NOMO-1 (cell line): ENCODE measurements at regions not wholly inside any gene's neighbourhood (a gene's known extent, or its start where the extent isn't known, plus 50 kb on each side); places are given as distances from the start of the nearest gene placed in this dataset.

ENCODE experiments used
- DNase-seq, 2 experiments: peaks; one replicate each; lab custom pipeline; 2025; ENCODE audit not compliant: unreplicated experiment in 2 of 2; lab: John Stamatoyannopoulos, UW

GRCh38 chrX:13906093-13906492 lies 89.2 kb upstream of the GPM6B start:
- DNase-seq = no peak

DNA sequence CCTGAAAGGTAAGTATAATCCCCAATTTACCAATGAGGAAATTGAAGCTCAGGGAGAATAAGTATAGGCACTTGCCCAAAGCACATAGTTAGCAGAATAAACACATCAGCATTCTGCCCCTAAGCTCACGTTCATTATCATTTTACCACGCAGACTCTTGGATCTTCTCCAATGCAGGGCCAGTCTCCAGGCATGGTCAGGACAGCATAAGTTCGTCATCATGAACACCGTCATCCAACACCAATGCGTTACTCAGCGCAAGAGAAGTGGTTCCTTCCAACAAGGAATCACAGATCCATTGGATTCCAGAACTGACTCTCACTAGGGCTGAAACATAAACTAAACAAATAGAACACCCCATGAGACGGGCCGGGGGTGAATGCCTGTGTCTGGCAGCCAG lies 86.5 kb upstream of the GPM6B start:
- DNase-seq = no peak

DNA sequence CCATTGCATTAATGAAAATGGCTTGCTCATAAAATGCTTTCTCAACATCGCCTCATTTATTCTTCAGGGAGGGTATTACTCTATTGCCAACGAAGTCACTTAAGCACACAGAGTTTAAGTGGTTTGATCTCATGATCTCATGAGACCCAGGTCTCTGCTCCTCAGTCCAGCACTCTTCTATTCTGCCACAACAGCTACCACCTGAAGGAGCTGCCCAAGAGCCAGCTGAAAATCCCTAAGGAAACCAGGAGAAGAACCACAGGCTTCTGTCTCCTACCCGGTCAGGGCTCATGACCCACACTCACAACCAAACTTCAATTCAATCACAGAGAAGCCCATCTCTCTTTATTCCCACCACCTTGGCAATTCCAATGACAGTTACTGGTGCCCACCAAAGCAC lies 85.5 kb upstream of the GPM6B start:
- DNase-seq = no peak

DNA sequence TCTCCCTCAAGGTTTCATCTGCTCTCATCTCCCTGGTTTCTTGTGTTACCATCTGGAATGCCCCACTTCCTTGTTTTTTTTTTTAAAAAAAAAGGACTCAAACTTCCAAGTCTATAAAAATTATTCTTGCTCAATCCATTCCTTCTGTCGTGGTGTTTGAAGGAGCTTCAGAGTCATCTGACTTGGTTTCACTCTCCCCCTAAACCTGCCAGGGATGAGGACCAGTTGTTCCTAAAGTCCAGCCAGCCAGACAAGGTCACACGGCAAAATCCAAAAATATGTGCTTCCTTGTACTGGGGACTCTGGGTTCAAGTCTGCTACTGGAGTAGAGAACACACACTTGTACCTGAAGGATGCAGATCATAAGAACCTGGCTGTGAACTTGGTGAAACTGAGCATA lies 84.5 kb upstream of the GPM6B start:
- DNase-seq = no peak

GRCh38 chrX:13900351-13900750 lies 83.5 kb upstream of the GPM6B start:
- DNase-seq = no peak

DNA sequence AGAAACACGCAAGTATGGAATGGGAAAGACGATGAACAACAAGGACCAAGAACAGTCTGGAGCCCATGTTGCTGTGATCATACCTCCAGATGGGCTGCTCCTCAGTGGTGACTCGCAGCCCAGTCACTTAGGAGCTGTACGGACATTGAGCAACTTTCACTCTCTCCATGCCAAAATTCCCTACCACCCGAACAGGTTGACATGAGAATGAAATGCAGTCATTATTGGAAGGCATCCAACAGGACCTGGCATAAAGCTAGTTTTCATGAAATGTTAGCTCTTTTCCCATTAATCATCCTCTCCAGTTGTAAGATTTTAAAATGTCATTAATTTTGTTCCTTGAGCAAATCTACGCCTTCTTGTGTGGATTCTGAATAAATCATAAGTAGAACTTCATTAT lies 82.7 kb upstream of the GPM6B start:
- no peak for DNase-seq

DNA sequence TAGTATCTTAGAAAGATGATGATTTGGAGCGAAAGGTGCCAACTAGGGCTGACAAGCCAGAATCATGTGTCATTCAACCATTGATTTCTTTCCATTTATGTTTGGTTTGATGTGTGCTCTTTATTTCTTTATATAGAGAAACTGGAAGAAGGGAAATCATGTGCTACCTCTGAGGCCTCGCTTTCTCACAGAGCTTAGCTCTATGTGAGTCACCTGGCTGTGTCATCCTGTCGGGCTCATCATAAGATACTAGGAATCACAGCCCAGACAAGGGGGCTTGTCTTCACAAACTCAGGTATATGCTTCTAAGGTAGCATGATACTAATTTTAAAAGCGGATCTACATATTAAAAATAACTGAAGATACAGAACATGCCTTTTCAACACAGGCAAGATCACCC lies 81.7 kb upstream of the GPM6B start:
- DNase-seq = no peak

GRCh38 chrX:13898083-13898482 lies 81.2 kb upstream of the GPM6B start:
- peak in 1 of 2 experiments; percentile 11 for DNase-seq

DNA sequence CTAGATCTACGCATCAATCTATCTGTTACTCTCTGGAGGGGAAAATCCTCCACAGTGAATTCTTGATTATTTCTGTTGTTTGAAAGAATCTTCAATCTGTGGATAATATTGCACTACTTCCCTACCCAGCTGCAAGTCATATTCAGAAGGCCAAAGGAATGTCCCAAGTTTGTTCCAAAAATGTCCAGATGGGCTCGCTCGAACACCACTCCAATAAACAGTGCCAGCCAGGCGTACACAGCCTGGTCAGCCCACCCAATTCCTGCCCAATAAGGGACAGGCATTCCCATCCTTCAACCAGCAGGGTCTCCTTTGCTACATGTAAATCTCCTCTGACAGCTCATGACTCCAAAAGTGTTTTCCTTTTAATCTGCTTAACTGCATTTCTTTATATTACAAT lies 80.7 kb upstream of the GPM6B start:
- DNase-seq = no peak

DNA sequence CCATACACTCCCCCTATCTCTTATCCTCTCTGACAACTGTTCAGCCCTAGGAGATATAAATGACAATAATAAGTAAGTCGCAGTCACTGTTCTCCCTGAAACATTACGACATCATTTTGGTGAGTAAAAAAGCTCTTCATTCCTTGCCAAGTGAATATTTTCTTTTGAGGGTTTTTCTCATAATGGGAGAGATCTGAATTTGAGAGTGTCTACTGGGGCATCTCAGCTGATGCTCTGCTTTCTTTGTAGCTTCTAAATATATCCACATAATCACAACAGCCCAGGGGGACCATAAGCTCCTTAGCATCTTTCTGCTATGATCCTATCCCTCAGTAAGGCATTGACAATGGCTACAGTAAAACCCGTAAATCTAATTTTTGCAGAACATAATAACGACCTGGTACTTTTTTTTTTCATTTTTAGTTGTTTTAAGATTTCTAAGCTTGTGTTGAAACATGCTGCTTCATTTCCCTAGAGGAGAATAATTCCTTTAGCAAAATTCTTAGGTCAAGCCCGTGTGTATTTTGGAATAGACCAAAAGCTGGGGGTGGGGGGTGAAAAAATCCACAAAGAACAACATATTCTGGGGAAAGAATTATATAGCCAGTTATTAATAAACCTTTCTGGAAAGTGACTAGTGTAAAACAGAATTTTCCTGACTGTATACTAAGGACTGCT lies 78.1 kb upstream of the GPM6B start:
- DNase-seq = no peak

GRCh38 chrX:13893826-13894225 lies 76.9 kb upstream of the GPM6B start:
- DNase-seq = no peak

DNA sequence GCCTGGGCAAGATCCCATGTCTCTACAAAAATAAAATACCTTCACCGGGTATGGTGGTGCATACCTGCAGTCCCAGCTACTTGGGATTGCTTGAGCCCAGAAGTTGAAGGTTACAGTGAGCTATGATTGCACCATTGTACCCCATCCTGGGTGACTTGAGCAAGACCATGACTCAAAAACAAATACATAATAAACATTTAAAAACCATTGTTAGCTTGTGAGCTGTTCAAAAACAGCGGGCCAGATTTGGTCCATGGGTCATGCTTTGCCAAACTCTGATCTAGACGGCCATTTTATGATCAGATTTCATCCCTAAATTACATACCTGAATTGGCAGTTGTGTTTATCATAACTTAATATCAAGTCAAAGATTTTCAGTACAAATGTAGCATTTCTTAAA lies 76.0 kb upstream of the GPM6B start:
- DNase-seq = no peak

GRCh38 chrX:13891377-13892140 lies 74.7 kb upstream of the GPM6B start:
- peak; percentile 27 to 45 for DNase-seq

- no peak for DNase-seq
These were observed 73.9 kb upstream of the GPM6B start for GRCh38 chrX:13890806-13891205.

DNA sequence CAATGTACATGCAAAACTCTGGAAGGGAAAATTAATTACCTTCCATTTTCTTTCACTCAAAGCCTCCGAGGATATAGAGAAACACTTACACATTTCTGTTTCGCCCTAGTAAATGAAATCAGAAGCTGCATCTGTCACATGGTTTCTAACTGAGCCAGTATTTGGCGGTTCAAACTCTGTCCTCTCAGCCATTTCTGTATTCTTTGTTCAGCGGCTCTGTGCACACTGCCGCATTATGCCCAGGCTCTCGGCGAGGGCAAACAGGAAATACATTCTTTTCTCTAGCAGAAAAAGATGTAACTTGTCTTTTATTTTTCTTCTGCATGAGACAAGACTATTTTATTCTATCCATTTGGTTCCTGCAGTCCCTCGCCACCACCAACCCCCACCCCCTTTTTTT lies 71.4 kb upstream of the GPM6B start:
- no peak for DNase-seq

- no peak for DNase-seq
These were observed 68.7 kb upstream of the GPM6B start for GRCh38 chrX:13885591-13885990.

DNA sequence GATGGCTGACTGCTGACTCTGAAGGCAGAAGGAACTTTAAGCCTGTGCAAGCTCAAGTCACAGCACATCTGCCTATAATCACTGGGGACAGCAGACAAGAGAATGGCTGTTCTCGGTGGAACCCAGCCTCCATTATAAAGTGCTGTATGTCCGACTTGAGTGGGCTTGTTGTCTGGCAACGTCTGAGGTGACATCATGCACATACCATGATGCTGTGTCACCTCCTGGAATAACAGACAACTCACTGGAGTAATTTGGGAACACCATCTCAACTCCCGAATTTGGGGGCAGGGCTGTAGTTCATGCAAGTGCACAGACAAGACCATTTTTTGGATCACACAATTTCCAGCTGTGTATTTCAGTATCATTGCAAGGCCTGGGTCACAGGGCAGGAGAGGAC lies 59.8 kb upstream of the GPM6B start:
- no peak for DNase-seq

- DNase-seq = no peak
These were observed 58.7 kb upstream of the GPM6B start for GRCh38 chrX:13875572-13875971.

DNA sequence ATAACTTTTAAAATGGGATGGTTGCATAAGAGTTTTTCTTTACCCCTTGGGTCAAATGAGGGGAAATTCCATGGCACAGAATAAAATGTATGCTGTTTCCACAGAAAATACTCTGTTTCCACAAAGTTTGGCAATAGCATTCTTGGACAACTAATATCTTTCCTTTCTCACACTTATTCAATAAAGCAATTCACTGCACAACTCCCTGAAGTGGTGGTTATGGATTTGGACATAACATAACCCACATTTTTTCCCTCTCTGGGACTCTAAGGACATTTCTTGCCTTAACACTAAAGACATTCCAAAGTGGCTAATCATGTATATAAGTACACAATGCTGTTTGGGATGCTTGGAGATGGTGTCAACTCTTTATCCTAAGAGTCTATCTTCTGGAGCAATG lies 51.7 kb upstream of the GPM6B start:
- no peak for DNase-seq
